ENCODE measurements at regions not wholly inside any gene's neighbourhood (a gene's known extent, or its start where the extent isn't known, plus 50 kb on each side); places are given as distances from the start of the nearest gene placed in this dataset.

DNA sequence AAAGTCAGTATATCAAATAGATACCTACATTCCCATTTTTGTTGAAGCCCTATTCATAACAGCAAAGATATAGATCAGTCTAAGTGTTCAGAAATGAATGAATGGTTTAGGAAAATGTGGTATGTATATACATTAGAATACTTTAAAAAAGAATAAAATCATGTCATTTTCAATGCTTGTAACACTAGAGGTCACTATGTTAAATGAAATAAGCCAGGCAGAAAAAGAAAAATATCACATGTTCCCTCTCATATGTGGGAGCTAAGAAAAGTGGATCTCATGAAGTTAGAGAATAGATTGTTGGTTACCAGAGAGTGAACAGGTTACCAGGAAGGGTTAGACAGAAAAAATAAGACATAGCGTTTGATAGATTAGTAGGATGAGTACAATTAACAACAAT lies 1111.0 kb upstream of the SLC39A10 start:
- TF ChIP-seq, protein P1, sequence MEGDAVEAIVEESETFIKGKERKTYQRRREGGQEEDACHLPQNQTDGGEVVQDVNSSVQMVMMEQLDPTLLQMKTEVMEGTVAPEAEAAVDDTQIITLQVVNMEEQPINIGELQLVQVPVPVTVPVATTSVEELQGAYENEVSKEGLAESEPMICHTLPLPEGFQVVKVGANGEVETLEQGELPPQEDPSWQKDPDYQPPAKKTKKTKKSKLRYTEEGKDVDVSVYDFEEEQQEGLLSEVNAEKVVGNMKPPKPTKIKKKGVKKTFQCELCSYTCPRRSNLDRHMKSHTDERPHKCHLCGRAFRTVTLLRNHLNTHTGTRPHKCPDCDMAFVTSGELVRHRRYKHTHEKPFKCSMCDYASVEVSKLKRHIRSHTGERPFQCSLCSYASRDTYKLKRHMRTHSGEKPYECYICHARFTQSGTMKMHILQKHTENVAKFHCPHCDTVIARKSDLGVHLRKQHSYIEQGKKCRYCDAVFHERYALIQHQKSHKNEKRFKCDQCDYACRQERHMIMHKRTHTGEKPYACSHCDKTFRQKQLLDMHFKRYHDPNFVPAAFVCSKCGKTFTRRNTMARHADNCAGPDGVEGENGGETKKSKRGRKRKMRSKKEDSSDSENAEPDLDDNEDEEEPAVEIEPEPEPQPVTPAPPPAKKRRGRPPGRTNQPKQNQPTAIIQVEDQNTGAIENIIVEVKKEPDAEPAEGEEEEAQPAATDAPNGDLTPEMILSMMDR (IDR thresholded peaks at IDR 0.05): no peak
- no peak for TF ChIP-seq POLR2A (IDR thresholded peaks at IDR 0.05)
